HG03571 (cell line): ENCODE measurements at regions not wholly inside any gene's neighbourhood (a gene's known extent, or its start where the extent isn't known, plus 50 kb on each side); places are given as distances from the start of the nearest gene placed in this dataset.

Experiments used
- ATAC-seq: cut with Tn5 transposase; IDR thresholded peaks from one replicate; pipeline ENCODE4 v1.9.1; 2021; ENCODE audit not compliant: unreplicated experiment

DNA sequence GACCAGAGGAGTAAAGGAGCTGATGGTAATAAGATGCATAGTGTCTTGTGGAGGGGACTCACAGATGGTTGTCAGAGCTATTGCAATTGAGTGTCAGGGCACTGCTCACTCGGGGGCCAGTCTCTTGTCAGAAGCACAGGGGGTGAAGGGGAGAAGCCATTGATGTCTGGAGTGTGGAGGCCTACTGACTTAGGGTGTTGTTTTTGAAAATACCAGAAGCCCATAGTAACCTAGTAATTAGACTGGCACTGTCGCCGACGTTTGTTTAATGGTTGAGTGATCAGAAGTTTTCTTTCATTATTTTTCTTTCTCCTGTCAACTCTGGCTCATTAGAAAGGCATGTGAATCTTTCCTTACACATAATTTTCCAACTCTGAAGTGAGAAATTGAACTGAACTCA lies 151.6 kb upstream of the TENM4 start:
- no peak for ATAC-seq

DNA sequence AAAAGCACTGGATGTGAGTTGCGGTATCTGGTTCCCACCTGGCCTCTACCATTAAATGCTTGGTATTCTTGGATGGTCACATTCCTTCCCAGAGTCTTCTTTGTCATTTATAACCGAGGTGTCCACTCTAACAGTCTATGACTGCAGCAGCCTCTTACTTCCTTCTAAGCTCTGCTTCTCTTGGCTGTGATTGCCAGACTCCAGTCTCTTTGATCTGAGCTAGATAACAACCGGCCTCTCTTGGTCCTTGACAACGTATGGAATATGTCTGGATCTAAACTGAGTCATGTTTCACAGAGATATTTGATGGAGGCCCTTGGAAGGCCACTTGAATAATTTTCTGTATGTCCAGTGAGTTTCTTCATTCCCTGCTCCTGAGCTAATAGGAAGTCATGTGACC lies 141.6 kb upstream of the TENM4 start:
- ATAC-seq = no peak

DNA sequence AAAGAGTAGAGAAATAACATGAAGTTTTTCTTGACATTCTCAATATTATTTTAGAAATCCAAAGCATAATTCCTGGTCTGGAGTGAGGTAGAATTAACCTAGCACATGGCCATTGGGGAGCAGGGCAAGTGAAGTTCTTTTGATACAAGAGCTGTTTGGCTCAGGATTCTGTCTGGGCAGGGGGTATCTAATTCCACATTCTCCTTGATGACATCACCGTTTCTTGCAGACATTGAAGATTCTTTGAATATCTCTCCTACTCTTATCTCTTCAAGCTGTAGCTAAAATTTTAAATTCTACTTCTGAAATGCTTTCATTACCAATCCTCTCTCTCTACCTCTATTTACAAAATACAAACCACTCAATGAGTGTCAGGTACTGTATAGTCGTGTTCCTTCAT lies 138.2 kb upstream of the TENM4 start:
- ATAC-seq = no peak

GRCh38 chr11:79578116-79578515 lies 137.3 kb upstream of the TENM4 start:
- ATAC-seq = no peak

- ATAC-seq = no peak
Observed at GRCh38 chr11:79575701-79576100, 134.9 kb upstream of the TENM4 start.

GRCh38 chr11:79570104-79570503 lies 129.3 kb upstream of the TENM4 start:
- no peak for ATAC-seq

- ATAC-seq = no peak
Observed at GRCh38 chr11:79564288-79564925, 123.6 kb upstream of the TENM4 start.

DNA sequence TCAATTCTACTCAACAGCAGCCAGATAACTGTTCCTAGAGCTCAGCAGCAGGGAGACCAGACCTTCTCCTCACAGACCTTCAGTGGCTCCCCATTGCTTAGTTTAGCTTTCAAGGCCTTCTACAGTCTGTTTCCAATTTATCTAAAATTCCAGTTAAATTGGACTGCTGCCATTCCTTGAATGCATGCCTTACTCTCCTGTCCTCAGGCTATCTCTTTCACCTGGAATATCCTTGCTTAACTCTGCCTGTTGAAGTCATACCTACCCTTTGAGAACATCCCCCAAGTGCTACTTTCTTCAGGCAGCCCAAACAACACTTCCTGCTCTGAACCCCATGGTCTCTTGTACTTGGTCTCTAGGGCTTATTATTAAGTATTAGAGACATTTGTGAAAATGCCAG lies 120.7 kb upstream of the TENM4 start:
- no peak for ATAC-seq

DNA sequence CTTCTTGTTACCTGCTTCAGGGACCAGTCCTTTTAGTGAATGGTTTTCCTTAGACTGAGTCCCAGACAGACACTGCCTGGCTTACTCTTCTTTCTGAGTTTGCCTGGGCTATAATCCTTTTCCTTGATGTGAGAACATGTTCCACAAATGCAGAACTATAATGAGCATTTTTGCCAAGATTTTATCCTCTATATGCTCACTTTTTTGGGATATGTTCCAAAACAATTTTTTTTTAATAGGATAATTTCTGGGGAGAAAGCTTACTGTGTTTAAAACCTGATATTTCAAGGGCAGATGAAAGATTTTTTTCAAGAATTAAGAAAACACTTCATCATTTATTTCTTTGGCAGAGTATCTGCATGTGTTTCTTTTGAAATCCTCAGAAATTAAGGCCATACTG lies 110.0 kb upstream of the TENM4 start:
- ATAC-seq = no peak

GRCh38 chr11:79547256-79547655 lies 106.4 kb upstream of the TENM4 start:
- no peak for ATAC-seq

GRCh38 chr11:79546351-79546750 lies 105.5 kb upstream of the TENM4 start:
- no peak for ATAC-seq

- ATAC-seq = no peak
Observed at GRCh38 chr11:79544361-79544760, 103.5 kb upstream of the TENM4 start.

- ATAC-seq = no peak
Observed at GRCh38 chr11:79543101-79543500, 102.3 kb upstream of the TENM4 start.

- ATAC-seq = no peak
Observed at GRCh38 chr11:79541466-79541865, 100.6 kb upstream of the TENM4 start.

DNA sequence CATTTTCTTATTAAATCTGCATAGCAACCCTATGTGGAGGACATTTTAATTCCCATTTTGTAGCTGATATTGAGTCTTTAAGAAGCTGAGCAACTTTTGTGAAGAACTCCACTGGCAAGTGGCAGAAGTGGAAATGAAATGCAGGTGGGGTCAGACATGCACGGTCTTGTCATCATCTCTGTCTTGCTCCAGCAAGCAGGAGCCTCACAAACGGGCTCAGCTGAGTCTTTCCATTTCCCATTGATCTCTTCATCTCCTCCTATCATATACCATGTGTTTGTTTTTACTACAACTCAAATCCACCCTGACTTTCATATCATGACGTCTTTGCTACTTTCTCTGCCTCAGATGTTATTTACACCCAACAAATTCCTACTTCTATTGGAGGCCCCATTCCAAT lies 97.9 kb upstream of the TENM4 start:
- no peak for ATAC-seq

- ATAC-seq = no peak
Observed at GRCh38 chr11:79536155-79536917, 95.5 kb upstream of the TENM4 start.

GRCh38 chr11:79535606-79536005 lies 94.8 kb upstream of the TENM4 start:
- ATAC-seq = no peak

DNA sequence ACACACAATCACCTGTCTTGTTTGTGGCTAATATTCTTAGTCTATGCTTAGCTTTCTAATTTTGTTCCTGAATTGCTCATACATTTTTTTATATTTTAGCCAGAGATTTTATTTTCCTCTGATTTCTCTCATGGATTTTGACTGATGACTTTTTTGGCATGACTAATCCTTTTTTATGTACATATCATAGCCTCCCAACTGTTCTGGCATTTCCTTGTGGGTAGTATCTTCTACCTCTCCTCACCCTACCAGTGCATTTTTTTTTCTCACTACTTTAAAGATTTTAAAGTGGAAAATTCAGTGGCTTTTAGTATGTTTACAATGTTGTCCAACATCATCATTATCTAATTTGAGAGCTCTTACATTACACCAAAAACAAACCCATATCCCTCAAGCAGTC lies 84.4 kb upstream of the TENM4 start:
- ATAC-seq = no peak

DNA sequence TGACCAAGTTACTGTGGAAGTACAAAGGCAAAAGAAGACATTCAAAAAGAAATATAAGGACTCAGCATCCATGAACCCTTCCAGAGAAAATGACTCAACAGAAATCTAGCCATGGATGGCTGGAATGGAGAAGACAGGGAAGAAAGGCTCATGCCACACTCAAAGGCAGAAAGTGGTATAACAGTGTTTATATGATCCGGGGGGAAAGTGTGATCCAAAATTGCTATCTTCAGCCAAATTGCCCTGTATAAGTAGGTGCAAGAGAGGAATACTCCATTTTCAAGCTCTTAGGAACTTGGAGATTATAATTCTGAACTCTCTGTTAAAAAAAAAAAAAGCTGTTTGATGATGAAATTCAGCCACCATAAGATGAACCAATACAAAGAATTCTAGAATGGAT lies 81.8 kb upstream of the TENM4 start:
- ATAC-seq = no peak

DNA sequence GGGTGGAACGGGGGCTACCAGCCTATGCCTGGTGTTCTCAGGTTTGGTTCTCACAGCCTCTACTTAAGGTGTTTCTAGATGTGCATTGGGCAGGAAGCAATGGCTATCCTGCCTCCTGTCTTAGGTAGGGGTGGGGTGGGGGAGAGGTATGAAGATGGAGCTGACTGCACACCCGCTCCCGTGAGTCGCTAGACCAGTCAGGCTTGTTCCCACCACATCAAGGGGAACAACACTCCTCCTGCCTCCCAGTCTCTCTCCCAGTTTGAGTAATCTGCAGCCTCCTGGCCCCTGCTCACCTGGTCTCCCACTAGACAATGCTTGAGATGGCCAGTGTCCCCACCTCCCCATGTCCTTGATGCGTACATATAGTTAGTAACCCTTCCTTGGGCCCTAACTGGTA lies 79.3 kb upstream of the TENM4 start:
- ATAC-seq = no peak

- ATAC-seq = no peak
Observed at GRCh38 chr11:79515781-79516180, 75.0 kb upstream of the TENM4 start.

- no peak for ATAC-seq
Observed at GRCh38 chr11:79514695-79515094, 73.9 kb upstream of the TENM4 start.

DNA sequence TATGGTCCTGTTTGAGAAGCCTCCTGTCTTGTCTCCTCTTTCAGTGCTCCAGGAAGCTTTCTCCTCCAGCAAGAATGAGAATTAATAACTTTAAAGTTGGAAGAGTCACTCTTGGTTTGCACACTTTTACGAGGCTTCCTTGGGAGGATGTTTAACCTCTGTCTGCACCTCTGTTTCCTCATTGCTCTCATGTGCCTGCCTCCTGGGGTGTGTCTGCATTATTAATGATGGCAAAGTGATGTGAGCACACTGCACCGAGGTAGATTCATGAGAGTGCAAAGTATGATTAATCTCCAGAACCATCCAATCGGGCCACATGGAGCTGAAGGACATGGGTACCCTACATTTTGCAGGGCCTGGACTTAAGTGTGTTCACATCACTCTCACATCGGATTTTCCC lies 73.5 kb upstream of the TENM4 start:
- no peak for ATAC-seq
